Activated CD4-positive, alpha-beta T cell treated with anti-CD3 and anti-CD28 coated beads, Interleukin-2, Interleukin-6, amounts not matched to agents 100 ng/mL and 50 ng/mL, durations not matched to agents 16 hours and 8 hours (primary cell): ENCODE measurements at regions not wholly inside any gene's neighbourhood (a gene's known extent, or its start where the extent isn't known, plus 50 kb on each side); places are given as distances from the start of the nearest gene placed in this dataset.

Experiments used
- DNase-seq: peaks from one replicate; pipeline ENCODE4 v3.0.0-alpha.2; 2020

GRCh38 chr2:45209302-45209701, 200.1 kb upstream of the SIX2 start:
- DNase-seq: no peak

- no peak for DNase-seq
Observed at GRCh38 chr2:45207101-45207500, 197.8 kb upstream of the SIX2 start.

- no peak for DNase-seq
Observed at GRCh38 chr2:45205985-45206384, 196.7 kb upstream of the SIX2 start.

DNA sequence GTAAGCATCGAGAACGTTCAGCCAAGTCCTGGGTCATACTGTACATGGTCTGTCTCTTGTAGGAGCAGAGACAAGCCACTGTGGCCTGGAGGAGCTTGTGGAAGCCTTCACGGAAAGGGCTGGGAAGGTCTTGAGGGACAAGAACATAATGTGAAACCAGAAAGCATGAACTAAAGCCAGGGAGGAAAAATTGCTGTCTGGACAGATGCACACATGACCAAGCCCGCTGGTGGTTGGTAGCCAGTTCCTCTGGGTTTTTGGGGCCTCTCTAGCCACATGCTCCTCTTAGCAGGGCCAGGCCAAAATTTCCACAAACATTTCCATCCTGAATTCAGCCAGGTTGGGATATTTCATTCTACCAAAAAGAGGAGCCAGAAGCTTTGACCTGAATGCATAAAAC, 196.2 kb upstream of the SIX2 start:
- DNase-seq: no peak

DNA sequence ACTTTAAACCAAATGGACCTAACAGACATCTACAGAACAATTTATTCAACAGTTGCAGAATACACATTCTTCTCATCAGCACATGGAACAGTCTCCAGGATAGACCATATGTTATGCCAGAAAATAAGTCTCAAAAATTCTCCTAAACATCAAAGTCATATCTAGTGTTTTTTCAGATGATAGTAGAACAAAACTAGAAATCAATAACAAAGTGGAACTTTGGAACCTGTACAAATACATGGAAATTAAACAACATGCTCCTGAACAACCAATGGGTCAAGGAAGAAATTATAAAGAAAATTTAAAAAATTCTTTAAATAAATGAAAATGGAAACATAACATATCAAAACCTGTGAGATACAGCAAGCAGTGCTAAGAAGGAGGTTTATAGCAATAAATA, 194.1 kb upstream of the SIX2 start:
- no peak for DNase-seq

GRCh38 chr2:45199973-45200372, 190.7 kb upstream of the SIX2 start:
- DNase-seq: no peak

DNA sequence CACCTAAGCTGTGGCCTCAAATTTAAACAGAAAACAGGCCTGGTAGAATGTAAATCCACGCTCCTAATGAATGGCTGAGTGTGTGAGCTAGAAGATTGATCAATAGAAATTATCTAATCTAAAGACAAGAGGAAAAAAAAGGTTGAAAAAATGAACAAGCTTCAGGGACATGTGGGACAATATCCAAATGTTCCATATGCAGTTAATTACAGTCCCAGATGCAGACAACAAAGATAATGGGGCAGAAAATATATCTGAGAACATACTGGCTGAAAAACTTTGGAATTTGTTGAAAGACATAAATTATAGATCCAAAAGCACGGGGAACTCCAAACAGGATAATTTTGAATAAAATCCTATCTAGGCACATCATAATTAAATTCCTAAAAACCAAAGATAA, 186.7 kb upstream of the SIX2 start:
- no peak for DNase-seq

GRCh38 chr2:45194596-45194995, 185.3 kb upstream of the SIX2 start:
- DNase-seq: no peak

- no peak for DNase-seq
Observed at GRCh38 chr2:45193581-45193980, 184.3 kb upstream of the SIX2 start.

- no peak for DNase-seq
Observed at GRCh38 chr2:45192991-45193390, 183.7 kb upstream of the SIX2 start.

GRCh38 chr2:45192481-45192880, 183.2 kb upstream of the SIX2 start:
- no peak for DNase-seq

DNA sequence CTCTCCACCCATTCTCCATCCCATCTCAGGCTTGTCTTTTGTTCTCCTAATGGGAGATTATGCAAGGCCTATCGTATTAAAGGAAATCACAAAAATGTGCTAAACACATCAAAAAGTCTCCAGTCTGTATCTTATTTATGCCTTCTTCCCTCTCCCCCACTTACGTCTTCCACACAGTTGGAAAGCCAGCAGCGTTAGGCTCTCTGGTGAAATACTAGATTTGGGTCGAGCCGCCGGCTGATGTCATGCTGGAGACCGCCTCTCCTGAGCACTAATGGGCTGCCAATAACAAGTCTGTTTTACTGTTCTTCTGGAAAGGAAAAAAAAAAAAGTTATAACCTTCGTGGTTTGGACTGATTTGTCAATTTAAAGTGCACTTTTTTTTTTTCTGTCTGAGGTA, 182.7 kb upstream of the SIX2 start:
- DNase-seq: no peak

GRCh38 chr2:45191146-45191863, 182.1 kb upstream of the SIX2 start:
- no peak for DNase-seq

GRCh38 chr2:45190481-45190942, 181.3 kb upstream of the SIX2 start:
- no peak for DNase-seq

GRCh38 chr2:45184606-45185005, 175.4 kb upstream of the SIX2 start:
- DNase-seq: no peak

GRCh38 chr2:45182667-45183295, 173.5 kb upstream of the SIX2 start:
- no peak for DNase-seq

GRCh38 chr2:45180779-45181178, 171.5 kb upstream of the SIX2 start:
- DNase-seq: no peak

DNA sequence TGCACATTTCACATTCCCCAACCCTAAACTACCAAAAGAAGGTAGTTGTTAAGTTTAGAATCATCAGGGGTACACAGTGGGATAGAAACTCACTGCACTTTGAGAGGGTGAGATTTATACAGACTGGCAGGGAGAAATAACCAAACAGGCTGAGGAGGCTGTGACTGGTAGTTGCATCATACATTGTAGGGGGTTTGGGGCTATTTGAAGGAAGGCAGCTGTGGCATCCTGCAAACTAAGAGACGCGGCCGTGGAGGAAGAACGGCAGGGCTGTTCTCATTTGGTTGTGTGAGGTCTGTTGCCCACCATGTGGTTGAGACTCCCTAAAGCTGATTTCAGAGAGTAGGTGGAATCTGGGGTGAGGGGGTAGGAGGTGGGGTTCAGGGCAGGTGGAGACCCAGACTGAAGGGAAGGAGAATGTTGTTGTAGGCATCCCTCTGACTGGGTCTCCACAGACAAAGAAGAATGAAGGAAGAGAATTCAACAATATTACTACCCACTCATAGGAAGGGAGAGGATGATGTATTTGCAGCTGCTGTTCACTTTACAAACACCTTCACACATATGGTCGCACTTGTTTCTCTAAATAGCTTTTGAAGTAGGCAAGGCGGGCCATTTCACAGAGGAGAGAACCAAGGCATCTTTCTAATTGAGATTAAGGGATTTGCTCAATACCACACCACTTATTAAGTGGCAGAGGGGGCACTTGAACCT, 170.9 kb upstream of the SIX2 start:
- DNase-seq: no peak

- no peak for DNase-seq
Observed at GRCh38 chr2:45178854-45179253, 169.6 kb upstream of the SIX2 start.

DNA sequence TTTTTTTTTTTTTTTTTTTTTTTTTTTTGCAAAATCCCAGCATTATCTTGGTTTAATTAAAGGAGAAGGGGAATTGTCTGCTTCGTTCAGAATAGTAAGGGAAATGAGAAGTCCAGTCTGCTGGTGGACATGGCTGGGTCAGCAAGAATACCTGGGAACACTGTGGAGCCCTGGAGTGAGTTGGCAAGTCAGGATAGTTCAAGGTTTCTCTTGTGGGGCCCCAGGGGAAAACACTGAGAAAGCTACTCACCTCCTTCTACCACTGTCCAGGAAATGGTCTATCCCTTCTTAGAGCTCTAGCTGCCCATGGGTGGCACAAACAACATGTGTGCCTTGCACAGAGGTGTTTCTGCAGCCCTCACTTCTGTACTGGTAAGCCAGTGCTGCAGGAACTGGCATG, 169.1 kb upstream of the SIX2 start:
- DNase-seq: no peak

DNA sequence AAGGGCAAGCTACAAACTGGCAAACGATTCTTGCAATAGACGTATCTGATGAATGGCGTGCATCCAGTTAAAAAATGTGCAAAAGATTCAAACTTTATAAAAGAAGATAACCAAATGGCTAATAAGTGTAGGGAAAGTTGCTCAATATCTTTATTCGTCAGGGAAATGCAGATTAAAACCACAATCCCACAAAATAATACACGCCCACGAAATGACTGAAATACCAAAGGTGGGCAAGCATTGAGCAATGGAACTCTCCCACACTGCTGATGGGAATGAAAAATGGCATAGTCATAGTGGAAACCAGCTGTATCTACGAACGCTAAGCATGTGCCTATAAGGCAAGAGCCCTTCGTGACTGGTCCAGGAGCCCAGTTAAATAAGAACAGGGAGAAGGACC, 168.6 kb upstream of the SIX2 start:
- DNase-seq: no peak

GRCh38 chr2:45176390-45176789, 167.1 kb upstream of the SIX2 start:
- DNase-seq: no peak

DNA sequence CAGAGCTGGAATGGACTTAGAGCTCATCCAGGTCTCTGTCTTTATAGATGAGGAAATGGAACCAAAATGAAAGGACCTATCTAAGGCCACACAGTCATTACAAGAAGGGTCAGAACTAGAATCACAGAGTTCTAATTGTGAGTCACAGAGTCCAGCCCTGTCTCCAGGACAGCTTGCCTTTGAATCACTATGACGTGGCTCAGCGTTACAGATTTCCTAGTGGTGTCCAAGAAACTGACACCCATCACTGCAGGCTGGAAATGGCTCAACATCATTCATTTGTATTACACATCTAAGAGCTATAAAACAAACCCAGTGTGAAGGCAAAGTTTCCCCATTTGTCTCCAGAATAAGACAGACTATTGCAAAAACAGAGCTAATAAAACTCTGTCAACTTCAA, 164.3 kb upstream of the SIX2 start:
- no peak for DNase-seq

DNA sequence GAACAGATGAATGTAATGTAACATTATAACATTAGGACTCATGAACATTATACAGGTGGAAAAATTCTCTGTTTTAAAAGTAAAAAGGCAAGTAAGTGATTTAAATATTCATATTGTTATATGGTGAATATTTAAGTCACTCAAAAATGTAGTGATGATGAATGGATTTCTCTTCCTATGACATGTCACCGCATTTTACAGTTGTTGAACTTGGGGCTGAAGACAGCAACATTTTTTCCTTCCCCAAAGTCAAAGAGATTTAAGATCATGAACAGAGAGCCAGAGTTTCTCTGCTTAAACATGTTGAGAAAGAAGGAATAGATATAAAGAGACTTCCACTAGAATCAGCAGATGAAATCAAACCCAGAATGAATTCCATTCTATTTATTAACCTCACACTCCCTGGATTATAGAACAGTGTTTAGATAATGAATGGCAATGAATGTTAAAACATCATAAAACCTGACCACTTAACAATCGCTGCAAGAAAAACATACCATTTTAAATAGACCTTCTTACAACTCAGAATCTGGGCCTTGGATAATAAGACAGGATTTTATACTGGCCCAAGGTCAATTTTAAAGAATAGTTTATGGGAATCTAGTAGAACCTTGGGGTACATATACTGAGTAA, 163.6 kb upstream of the SIX2 start:
- no peak for DNase-seq
